Cortex of kidney (tissue), 1 donor: ENCODE measurements at regions not wholly inside any gene's neighbourhood (a gene's known extent, or its start where the extent isn't known, plus 50 kb on each side); places are given as distances from the start of the nearest gene placed in this dataset.

Experiments used
- DNase-seq: peaks from one replicate; lab custom pipeline; 2025; lab: John Stamatoyannopoulos, UW

GRCh38 chr10:78299851-78300468, 266.3 kb downstream of the RPS24 start:
- DNase-seq: no peak

DNA sequence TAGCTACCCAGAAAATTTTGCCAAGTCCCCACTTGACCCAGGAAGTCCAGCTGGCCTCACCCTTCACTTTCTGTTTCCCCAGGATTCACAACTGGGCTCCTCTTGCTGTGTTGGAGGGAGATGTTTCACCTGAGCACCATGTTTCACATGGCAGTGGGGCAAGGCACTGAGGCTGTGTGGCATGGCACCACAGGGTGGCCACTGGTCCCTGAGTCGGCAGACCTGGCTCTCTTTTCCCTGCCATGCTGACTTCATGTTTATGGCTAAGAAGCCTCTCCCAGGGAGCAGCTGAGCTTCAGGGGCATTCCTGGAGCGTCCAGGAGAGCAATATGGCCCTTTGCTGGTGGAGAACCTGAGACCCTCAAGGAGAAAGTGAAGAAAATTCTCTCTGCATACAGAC, 266.9 kb downstream of the RPS24 start:
- no peak for DNase-seq

GRCh38 chr10:78301481-78301880, 267.8 kb downstream of the RPS24 start:
- no peak for DNase-seq

DNA sequence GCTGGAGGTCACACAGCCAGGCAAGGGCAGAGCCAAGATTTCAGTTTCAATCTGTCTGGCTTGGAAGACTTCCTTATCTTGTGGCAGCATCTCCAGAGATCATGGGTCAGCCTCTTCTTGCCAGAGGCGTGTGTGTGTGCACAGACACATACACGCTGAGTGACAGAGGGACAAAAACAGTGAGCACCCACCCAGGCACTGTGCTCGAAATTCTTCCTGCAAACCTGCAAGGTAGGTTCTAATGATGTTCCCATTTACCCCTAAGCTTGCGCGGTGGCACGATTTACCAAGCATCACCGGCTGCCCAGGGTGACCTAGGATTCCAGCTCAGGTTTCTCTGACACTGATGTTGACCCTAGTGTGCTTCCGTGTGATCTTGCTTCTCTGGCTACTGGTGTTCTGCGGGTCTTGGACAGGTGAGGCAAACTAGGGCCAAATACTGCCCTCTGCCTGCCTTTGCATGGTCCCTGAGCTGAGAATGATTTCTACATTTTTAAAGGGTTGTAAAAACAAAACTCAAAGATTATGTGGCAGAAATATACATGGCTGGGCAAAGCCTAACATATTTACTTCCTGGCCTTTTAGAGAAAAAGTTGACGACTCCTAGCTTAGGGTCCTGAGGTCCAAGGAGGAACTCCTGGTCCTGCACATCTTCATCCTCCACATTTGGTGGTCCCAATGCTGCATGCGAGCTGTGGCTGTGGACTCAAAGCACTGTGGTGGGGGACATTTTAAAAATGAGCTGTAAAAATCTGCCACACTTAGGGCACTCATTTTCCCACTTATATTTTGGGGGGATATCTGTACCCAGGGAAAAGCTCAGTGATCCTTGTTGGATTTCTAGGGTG, 268.5 kb downstream of the RPS24 start:
- DNase-seq: no peak

DNA sequence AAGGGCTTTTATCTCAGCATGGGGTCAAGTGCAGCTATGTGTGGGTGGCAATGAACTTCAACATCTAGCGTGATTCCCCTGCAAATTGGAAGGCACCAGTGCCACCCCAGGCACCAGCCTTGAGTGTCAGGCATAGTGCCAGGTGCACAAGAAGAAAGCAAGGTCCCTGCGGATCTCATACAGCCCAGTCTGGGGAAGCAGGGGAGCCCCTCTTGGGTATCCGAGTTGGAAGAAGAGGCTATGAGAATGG, 269.0 kb downstream of the RPS24 start:
- no peak for DNase-seq

DNA sequence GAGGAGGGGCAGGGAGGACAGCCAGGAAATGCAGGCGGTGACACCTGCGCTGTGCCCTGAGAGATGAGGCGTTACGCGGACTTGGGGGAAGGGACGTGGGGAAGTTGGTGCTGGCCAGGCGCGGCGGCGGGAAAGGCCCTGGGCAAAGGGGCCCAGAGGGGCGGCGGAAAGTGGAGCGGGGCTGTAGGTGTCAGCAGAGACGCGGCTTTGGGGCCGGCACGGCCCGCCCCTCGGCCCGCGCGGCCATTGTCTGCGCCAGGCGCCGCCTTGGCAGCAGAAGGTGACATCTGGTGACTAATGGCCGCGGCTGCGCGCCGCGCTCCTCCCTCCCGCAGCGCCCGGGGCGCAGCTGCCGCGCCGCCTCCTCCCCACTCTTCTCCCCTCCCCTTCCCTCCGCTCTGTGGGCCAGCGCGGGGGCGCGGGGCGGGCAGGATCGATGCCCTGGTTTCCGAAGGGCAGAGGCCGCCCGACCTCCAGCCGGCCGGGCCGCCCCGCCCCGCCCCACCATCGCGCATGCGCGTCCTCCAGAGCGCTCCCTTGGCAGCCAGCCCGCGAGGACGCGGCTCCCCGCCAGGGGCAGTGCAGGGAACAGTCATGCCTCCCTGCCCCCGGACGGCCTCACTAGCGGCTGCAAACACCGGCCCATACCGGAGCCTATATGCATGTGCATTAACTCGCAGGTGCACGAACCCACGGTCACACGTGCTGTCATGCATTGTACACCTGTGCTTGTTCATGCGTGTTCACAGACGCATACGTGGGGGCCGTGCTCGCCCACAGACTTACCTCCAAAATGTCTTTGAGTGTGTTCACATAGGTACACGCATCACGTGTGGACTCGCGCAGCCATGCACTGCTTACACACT, 269.6 kb downstream of the RPS24 start:
- peak; percentile 68 for DNase-seq

- DNase-seq: no peak
Measured at GRCh38 chr10:78304091-78305045, 270.7 kb downstream of the RPS24 start.

GRCh38 chr10:78305311-78305710, 271.6 kb downstream of the RPS24 start:
- no peak for DNase-seq

DNA sequence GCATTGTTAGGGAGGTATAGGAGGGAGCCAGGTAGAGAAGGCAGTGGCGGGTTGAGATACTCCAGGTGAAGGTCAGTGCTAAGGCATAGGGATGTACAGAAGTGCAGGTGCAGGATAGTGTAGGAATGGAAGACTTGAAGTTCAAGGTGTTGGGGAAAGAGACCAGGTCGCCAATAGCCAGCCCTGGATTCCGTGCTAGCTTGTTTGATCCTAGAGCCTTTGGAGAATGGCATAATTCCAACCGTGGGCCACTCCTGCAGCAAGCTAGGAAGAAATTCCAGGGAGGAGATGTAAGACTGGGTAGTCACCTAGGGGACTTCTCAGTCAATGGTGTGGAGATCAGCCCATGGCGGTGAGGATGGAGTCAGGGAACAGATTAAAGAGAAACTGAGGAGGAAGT, 272.7 kb downstream of the RPS24 start:
- no peak for DNase-seq

DNA sequence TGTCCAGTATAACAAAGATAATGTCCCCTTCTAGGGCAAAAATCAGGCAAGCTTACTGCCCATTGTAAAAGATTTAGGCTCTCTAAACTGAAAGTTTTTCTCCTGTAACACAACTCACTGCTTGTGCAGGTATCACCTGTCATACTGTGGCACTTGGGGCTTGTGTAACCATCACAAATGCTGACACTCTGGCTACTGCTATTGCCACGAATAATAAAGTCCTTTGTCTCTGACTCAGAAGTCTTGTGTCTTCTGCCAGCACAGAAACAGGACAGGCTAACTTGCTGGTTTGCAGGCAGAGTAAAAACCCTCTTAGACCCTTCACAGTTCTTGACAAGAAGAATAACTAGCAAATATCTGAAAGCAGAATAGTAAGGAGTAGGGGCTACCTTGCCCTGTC, 273.9 kb downstream of the RPS24 start:
- no peak for DNase-seq

DNA sequence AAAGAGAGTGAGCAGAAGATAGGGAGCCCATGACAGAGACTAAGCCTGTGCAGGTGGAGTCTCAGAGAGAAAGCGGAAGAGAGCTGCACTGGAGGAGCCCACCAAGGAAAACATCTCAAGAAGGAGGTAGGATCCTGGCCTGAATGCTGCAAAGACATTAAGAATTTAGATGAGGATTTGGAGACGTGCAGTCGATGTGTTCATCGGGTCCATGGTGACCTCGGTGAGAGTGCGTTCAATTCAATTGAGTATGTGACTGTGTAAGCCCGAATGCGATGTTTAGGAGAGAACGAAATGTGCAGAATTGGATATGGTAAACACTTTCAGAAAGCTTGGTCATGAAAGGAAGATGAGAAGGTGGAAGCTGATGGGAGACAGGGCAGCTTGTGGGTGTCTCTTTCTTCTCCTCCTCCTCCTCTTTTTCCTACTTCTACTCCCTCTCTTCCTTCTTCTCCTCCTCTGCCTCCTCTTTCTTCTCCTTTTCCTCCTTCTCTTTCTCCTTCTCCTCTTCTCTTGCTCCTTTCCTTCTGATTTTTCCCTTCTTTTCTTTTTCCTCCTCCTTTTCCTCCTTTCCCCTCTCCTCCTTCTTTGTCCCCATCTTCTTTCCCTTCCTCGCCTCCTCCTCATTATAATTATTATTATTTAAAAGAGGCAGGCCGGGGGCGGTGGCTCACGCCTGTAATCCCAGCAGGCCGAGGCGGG, 276.0 kb downstream of the RPS24 start:
- no peak for DNase-seq

DNA sequence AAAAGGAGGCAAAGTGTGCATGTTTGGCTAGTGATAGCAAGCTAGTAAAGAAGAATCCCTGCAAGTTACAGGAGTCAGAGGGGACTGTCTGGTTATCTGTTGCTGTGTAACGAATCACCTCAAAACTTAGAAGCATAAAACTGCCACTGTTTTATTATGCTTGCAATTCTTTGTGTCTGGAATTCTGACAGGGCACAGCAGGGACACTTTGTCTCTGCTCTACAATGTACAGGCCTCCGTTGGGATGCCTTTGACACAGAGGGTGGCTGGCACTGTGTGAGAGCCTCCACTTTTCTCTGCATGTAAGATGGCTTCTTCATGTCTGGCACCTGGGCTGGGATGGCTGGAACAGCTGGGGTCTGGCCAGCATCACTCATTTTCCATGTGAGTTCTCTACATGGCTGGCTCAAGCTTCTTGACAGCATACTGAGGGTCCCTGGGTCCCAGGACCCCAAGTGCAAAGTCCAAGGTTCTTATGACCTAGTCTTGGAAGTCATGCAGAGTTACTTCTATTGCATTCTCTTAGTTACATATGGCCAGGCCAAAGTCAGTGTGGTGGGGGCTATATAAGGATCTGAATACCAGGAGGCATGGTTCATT, 276.9 kb downstream of the RPS24 start:
- no peak for DNase-seq

DNA sequence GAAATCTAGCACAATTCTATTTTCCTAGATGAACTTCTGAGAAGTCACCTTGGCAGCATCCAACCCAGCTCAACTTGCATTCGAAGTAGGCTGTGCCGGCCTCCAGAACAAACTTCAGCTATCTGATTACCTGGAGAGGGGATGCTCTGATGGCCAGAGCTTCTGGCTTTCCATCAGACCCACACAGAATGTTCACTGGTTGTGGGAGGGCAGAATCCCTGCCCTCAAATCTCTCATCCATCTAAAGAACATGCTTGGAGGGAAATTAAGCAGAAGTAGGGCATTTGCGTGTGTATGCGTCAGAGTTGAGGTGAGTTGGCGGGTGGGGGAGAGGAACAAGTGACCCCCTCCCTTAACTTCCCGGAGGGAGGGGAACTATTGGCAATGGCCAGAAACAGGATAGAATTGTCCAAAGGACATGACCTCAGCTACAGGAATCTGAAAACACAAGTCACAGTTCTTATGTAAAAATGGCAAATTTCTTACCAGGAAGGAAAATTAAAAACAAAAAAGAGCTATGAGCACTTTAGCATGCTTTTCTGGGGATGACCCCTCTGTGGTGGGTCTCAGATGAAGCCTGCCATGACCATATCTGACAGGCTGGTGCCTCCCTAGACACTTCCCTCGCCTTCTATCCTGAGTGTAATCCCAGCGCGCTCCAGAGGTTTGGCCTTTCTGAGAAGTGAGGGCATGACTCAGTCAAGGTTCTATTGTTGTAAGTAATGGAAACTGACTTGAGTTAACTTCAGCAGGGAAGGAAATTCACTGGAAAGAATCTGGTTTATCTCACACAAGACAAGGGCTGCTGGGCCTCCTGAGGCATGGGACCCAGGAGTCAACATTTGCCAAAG, 278.8 kb downstream of the RPS24 start:
- DNase-seq: no peak

DNA sequence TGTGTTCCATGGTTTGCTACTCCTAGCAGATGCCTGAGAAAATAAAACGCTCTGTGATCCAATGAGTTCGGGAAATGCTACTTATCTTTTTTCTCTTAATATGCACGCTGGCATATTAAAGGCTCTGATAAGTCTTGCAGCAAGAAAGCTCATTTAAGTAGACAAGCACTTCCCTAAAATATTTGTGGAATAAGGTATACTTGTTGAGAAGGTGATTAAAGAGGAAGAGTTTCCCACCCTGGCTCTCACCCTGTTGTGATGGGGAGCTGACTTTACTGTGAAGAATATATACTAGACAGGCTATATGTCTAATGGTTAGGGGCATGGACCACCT, 279.4 kb downstream of the RPS24 start:
- no peak for DNase-seq

DNA sequence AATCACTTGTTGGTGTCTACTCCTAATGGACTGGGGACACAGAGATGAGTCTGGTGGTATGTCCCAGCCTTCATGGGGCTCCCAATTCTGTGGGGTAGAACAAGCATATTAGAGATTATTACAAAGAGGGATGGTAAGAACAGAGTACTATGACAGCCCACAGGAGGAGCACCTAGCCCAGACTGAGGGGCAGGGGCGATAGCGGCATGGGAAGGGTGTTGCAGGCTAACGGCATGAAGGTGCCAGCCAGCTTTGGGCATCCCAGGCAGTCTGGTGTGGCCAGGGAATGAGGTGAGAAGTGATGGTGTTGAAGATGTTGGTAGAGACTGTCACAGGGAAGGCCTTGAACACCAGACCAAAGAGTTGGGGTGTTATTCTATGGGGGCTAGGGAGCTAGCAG, 280.0 kb downstream of the RPS24 start:
- no peak for DNase-seq

- DNase-seq: no peak
Measured at GRCh38 chr10:78314651-78315050, 281.0 kb downstream of the RPS24 start.

DNA sequence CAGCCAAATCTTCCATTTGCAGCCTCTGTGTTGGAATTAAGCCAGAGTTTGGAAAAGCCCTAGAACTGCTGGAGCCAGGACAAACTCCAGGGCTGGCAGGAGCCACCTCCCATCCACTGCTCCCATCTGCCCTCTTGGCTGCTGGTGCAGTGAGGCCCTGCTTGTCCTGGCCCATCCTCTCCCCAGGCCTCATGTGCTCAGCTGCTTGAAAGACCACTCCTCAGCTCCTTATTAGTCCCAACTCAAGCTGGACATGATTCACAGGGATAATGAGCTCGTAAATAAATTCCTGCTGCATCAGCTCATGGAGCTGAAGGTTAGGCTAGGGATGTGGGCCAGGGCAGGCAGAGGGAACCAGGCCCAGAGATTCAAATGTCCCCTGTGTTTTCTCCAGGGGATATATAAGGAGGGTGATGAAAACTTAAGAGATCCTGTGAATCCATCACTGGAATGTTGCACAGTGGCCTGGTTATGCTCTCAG, 282.8 kb downstream of the RPS24 start:
- no peak for DNase-seq

- no peak for DNase-seq
Measured at GRCh38 chr10:78318305-78318704, 284.6 kb downstream of the RPS24 start.

DNA sequence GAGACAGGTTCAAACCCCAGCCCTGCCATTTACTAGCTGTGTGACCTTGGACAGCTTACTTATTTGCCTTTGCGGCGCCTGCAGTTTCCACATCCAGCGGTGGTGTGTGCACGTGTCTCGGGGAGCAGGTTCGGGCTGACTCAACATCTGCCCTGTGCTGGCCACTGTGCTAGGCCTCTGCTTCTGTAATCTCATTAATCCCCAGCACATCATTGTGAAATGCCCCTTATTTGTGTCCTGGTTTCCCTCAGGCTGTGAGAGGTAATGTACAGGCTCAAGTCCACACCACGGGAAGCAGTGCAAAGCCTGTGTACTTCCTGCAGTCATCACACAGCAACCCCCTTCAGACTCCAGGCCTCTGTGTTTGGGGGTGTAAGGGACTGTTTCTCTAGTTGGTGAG, 285.7 kb downstream of the RPS24 start:
- DNase-seq: no peak

DNA sequence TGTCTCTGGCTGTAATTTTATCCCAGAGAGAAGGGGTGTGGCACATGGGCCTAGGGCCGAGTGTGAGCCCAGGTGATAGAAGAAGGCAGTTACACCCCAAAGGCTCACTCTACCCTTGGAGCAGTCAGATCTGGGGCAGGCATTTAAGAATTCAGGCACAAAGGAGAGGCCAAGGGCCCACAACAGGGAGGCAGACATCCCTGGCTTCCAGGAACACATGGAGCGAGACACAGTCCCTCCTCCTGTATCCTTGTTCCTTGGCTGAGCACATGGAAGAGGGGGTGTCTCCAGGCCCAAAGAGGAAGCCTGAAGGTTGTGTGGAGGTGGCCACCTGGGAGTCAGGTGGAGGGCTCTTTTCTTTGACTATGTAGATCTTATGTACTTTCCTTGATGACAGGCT, 286.2 kb downstream of the RPS24 start:
- DNase-seq: no peak
